HL-60/S4 treated with retinoic acid at 250 ng/mL for 4 days and 3 days (cell line): ENCODE measurements at regions not wholly inside any gene's neighbourhood (a gene's known extent, or its start where the extent isn't known, plus 50 kb on each side); places are given as distances from the start of the nearest gene placed in this dataset.
"Not testable (repeated sequence)": the region's sequence is repeated elsewhere in the genome, so short reads cannot be mapped to it uniquely, and the experiment has no call there.

ENCODE experiments used
- in situ Hi-C: fragments of 300-500 bp; cut with MboI; formaldehyde crosslinking; loops from 2 replicates; pipeline ENCODE4 v1.7.0; 2022; ENCODE audit warnings: low sequenced_read_pairs

- in situ Hi-C loops: no loop called here
These were observed 83.0 kb upstream of the PITRM1 start for GRCh38 chr10:3255616-3256015.

DNA sequence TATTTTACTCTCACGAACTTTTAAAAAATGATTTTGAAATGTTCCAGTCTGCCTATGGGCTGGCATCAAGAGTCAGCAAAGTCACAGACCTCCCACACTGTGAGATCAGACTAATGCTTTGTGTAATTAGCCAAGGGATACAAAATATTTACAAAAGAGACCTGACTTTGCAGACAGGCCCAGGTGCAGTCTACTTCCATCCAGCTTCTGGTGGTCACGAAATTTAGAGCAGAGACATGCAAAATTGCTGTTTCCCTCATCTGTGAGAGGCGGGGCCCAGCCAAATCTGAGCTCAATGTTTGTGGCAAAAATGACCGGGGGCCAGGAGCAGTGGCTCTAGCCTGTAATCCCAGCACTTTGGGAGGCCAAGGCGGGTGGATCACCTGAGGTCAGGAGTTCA lies 82.5 kb upstream of the PITRM1 start:
- in situ Hi-C loops: no loop called here

- in situ Hi-C loops: not testable (repeated sequence)
These were observed 81.4 kb upstream of the PITRM1 start for GRCh38 chr10:3253974-3254373.

DNA sequence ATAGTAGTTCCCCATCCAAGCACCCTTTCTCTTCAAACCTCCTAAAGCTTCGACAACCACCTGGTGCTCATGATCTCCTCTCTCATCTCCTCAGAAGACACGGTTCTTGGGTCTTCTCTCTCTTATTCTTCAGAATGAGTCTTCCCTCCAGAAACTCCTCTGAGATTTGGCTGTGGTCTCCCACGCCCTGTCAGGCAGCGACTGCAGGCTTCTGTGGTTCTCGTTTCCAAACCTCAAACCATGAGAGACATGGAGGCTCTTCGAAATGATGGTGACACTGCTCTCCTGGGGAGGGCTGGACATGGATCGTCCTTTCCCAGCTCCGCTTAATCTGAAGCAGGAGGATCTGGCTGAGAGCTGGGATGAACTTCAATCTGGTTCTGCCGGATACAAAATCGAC lies 78.6 kb upstream of the PITRM1 start:
- in situ Hi-C loops: no loop called here

DNA sequence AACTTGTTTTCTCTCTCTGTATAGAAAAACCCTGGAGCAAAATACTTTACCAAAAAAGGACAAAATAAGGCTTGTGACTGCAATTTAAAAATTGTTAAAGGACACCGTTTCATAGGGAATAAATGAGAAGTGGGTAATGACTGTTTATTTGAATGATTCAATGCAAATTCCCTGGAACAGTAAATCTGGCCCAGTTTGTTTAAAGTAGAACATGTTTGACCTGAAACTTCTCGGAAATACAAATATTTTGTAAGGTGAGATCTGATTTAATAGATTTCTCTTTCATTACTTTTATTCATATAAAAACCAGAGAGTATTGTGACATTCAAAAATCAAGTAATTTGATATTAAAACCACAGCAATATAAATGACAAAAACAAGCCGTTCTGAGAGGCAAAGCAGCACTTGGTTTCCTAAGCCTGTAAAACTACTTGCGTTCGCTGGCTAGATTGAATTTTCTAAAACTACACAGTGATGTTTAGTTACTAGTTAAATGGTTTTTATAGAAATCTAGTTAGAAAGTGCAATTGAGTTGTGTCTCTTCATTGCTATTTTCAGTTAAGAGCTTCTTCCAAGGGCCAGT lies 76.8 kb upstream of the PITRM1 start:
- in situ Hi-C loops: loop anchor here (25.0 kb wide), 1 partner anchor 1413 kb away; no protein-coding TSS in a partner anchor

DNA sequence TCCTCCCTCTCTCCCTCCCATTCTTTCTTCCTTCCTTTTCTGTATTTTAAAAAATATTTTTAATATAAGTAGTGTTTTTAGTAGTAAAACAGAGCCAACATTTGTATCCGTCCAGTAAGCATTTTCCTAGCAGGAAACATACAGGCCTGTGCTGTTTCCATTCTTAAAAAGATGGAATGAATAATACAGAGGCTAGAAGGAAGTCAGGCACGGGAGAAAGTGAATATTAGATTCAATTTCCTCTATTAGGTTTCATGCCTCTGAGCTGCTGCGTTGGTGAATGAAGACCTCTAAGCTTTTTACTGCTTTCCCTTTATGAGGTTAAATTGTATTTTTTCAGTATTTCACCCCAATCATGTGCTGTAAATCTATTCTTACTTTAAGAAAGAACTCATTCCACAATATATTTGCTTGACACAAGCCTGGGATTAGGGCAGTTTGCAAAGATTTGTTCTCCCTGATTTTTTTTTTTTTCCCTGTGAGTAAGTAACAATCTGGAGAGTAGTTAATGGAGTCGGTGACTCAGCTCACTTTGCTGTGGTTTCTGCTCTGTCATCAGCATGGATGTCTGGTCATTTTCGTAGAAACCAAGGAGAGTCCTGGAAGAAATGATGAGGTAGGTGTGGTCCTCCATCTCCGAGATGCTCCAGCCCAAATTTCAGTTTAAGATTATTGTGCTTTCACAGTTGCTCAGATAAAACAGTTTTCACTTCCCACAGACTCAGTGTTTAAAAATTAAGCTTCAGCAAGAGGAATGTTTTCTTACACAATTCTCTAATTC lies 76.1 kb upstream of the PITRM1 start:
- in situ Hi-C loops: loop anchor here (25.0 kb wide), 1 partner anchor 1414 kb away; no protein-coding TSS in a partner anchor

DNA sequence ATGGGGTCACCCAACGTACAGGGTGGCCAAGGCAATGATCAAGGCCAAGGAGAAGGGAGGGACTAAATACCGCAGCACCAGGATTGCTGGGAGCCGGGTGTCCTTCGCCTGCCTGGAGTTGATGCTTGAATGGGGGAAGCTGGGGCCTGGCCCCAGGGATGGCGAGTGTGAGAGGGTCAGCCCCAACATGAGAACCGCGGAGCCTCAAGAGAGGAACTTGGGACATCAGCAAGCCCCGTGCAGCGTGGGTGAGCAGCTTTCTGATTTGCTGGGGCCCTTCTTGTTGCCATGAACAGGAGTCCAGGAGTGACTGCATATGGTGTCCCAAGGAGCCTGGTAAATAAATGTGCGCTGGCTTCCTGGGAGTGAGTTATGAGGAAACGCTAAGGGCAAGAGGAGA lies 72.8 kb upstream of the PITRM1 start:
- in situ Hi-C loops: loop anchor here (25.0 kb wide), 1 partner anchor 1417 kb away; no protein-coding TSS in a partner anchor

GRCh38 chr10:3241967-3242650 lies 69.5 kb upstream of the PITRM1 start:
- in situ Hi-C loops: loop anchor here (25.0 kb wide), 1 partner anchor 1420 kb away; no protein-coding TSS in a partner anchor

- in situ Hi-C loops: loop anchor here (25.0 kb wide), 1 partner anchor 1421 kb away; no protein-coding TSS in a partner anchor
These were observed 68.8 kb upstream of the PITRM1 start for GRCh38 chr10:3241274-3241921.

DNA sequence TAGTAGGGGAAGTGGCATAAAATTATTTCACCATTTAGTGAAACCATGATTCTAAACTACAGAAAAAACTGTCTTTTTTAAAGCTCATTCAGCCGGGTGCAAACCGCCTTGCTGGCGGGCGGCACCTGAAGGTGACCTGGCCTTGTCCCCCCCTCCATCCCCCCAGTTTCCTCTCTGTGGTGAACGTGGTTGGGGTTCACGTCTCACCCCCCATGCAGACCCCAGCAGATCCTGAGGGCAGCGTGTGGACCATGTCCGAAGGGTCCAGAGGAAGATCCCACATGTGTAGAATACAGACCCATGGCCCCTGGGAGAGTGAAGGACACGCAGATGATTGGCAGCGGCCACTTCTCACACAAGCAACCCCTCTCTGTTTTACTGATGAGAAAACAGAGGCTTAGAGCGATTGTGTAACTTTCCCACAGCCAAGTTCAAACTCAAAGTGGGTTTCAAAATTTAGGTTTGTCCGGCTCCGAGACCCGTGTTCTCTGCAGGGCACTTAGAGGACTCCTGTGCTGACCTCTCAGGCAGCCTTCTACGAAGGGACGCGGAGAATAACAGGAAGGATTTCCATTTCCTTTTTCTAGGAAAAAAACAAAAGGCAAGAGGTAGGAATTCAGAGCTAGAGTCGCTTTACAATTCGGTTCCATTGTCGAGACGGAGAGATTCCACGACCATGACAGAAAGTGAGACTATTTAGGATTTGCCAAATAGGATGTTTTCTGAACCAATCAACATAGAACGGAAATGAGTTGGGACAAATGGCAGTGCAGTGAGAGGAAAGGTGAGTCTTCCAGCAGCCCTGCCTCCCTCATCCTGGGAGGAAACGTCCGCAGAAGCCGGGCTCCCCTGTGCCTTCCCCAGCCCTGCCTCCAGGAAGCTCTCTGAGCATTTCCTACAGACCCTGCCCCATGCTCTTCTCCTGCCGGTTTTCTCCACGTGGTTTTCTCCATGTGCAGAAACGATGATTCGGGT lies 67.6 kb upstream of the PITRM1 start:
- in situ Hi-C loops: loop anchor here (25.0 kb wide), 1 partner anchor 1422 kb away; no protein-coding TSS in a partner anchor

DNA sequence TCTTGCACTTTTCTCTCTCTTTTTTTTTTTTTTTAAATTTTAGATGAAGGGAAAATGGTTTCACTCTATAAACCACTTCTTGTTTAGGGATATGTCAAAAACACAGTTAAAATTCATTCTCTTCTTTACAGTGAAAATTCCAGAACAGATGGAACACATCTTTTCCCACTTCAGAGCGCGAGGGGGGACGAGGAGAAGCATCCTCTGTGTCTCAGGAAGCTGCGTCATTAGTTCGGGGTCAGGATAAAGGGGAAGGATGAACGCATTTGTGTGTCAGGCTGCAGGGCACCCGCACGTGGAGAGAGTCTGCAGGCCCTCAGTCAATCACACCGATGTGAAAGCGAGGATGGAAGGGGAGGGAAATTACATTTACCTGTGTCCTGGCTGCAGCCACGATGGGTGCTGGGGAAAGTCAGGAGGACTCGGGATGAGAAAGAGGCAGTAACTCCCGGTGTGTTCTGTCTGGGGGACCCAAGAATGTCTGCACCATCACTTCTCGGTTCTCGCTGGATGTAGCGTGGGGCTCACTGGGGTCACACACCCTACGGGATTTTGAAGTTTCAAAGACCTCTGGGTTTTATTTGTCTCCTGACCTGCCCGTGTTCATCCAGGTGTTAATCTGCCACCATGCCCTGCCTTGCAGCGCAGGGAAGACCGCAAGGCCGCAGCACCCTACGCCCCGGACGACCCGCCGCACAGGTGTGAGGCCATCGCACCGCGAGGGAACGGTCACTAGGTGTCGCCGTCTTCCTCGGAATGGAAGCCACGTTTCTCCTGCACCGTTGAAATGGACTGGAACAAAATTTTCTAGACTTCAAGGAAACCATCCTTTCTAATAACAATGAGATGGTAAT lies 66.7 kb upstream of the PITRM1 start:
- in situ Hi-C loops: loop anchor here (25.0 kb wide), 1 partner anchor 1423 kb away; no protein-coding TSS in a partner anchor

- in situ Hi-C loops: loop anchor here (25.0 kb wide), 1 partner anchor 1424 kb away; no protein-coding TSS in a partner anchor
These were observed 65.7 kb upstream of the PITRM1 start for GRCh38 chr10:3238115-3238871.

DNA sequence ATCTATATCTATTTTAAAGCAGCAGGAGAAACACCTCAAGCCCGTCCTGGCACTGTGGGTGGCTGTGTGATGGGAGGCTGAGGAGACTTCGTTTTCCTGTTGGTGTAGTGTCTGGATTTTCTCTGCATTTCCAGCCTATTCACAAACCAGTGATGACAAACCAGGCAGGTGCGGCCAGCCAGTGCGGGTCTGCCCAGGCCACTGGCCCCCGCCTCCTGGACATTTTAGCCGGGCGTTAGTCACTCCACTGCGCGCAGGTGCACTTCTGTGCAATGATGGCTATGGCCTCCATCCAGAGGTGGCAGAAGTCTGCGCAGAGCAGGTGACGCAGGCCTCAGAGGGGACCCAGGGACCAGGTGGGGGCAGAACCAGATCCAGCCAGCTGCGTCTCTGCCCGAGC lies 64.9 kb upstream of the PITRM1 start:
- in situ Hi-C loops: loop anchor here (25.0 kb wide), 1 partner anchor 1425 kb away; no protein-coding TSS in a partner anchor

GRCh38 chr10:3236644-3237404 lies 64.2 kb upstream of the PITRM1 start:
- in situ Hi-C loops: loop anchor here (25.0 kb wide), 1 partner anchor 1425 kb away; no protein-coding TSS in a partner anchor

DNA sequence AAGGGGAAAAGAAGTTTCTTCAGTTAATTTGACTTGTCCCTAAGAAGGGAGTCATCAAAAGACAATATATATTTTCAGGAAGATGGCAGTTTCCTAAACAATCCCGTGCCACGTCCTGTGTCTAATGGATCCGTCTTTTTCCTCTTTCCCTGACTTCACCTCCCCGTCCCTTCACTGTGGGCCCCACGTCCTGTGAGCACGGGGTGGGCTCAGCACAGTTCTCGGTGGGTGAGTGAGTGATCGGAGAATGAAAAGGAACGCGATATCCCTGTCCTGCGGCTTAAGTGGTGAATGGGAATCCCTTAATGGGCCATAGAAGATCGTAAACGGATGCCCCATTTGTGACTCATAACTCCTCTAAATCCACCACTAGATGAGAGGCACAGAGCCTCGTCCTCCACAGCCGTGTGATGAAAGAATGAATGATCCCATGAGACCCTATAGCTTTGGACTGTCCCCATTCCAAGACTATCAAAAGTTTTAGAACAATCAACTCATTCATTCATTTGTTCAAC lies 63.5 kb upstream of the PITRM1 start:
- in situ Hi-C loops: loop anchor here (25.0 kb wide), 1 partner anchor 1426 kb away; no protein-coding TSS in a partner anchor

DNA sequence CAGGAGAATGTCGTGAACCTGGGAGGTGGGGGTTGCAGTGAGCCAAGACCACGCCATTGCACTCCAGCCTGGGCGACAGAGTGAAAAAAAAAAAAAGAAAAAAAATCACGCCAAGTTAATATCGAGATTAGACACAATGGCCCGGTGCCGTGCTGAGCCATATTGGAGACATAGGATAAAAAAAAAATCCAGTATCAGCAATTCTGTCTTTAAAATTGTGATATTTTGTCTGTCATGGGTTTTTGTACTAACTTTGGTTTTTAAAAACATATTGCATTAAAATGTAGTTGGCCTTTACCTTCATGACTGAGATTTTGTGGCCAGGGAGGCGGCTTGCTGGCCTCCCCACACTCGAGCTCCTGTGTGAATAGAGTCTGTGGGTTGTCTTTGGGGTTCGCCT lies 62.8 kb upstream of the PITRM1 start:
- in situ Hi-C loops: loop anchor here (25.0 kb wide), 1 partner anchor 1427 kb away; no protein-coding TSS in a partner anchor

DNA sequence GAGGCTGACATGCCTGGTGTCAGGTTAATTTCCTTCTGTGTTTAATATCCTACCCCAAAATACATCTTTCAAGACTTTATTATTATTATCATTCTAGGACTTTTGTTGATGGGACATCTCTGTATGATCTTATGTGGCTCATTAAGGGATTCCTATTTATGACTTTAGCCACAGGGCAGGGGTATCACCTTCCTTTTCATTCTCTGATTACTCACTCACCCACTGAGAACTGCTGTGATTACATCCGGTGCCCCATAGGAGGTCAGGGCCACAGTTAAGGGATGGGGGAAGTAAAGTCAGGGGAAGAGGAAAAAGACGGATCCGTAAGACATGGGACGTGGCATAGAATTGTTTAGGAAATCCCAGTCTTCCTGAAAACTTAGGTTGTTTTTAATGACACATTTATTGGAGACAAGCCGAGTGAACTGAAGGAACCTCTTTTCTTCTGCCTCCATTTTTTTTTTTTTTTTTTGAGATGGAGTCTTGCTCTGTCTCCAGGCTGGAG lies 61.0 kb upstream of the PITRM1 start:
- in situ Hi-C loops: loop anchor here (25.0 kb wide), 1 partner anchor 1429 kb away; no protein-coding TSS in a partner anchor
